Activated naive CD8-positive, alpha-beta T cell (primary cell): ENCODE measurements at regions not wholly inside any gene's neighbourhood (a gene's known extent, or its start where the extent isn't known, plus 50 kb on each side); places are given as distances from the start of the nearest gene placed in this dataset.
"Not testable (repeated sequence)": the region's sequence is repeated elsewhere in the genome, so short reads cannot be mapped to it uniquely, and the experiment has no call there.

Experiments used
- H3K27ac Mint-ChIP-seq: one replicate; pipeline ENCODE4 v1.8.0; 2021; ENCODE audit warnings: mixed read lengths
- H3K27me3 Mint-ChIP-seq: one replicate; pipeline ENCODE4 v1.8.0; 2021; ENCODE audit warnings: mixed read lengths
- H3K36me3 Mint-ChIP-seq: one replicate; pipeline ENCODE4 v1.8.0; 2021; ENCODE audit warnings: mixed read lengths
- H3K4me1 Mint-ChIP-seq: one replicate; pipeline ENCODE4 v1.8.0; 2021; ENCODE audit warnings: low read depth, mixed read lengths
- H3K4me3 Mint-ChIP-seq: one replicate; pipeline ENCODE4 v1.8.0; 2021; ENCODE audit warnings: mild to moderate bottlenecking, mixed read lengths
- H3K9me3 Mint-ChIP-seq: one replicate; pipeline ENCODE4 v1.8.0; 2021; ENCODE audit warnings: low read depth, mixed read lengths

DNA sequence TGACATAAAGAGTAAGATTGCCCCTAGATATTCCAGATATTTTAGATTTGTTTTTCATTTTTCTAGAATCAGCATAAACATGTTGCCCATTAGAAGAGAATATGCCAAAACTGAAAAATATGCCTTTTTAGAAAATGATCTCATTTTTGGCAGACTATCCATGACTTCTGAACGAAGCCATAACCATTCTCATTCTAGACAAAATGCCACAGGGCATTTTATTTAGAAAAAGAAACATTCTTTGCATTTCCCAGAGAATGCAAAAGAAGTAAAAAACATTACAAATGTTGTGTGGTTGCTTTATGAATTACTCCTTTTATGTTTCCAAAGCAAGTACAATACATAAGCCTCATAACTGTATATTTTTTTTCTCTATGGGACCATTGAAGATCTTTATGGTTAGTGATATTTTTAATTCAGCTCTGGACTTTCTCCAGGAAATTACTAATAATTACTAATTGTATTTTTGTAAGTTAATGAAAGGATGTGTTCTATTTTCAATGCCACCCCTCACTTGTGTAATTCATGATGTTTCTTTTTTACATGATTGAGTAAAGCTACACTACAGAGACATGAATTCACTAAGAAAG, 109.6 kb upstream of the SEM1 start:
- Mint-ChIP-seq H3K9me3 (no peaks in the 10 kb centered on the region), H3K4me3 (no peak overlapping the region), H3K36me3 (peaks cover 7% of the 10 kb centered on the region), H3K27ac (no peak overlapping the region), H3K4me1 (peaks cover 2% of the 10 kb centered on the region), H3K27me3 (peaks cover 23% of the 10 kb centered on the region)

DNA sequence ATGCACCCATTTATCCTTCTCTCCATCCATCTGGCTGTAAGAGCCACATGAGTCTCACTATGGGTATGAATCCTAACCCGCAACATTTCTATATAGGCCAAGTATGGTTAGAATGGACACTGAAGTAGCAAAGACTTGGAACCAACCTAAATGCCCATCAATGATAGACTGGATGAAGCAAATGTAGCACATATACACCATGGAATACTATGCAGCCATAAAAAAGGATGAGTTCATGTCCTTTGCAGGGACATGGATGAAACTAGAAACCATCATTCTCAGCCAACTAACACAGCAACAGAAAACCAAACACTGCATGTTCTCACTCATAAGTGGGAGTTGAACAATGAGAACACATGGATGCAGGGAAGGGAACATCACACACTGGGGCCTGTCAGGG, 111.5 kb upstream of the SEM1 start:
- not testable (repeated sequence) for H3K36me3 Mint-ChIP-seq, H3K4me3 Mint-ChIP-seq, H3K4me1 Mint-ChIP-seq, H3K27ac Mint-ChIP-seq, H3K9me3 Mint-ChIP-seq
- H3K27me3 Mint-ChIP-seq, result peaks cover 29% of the 10 kb centered on the region

DNA sequence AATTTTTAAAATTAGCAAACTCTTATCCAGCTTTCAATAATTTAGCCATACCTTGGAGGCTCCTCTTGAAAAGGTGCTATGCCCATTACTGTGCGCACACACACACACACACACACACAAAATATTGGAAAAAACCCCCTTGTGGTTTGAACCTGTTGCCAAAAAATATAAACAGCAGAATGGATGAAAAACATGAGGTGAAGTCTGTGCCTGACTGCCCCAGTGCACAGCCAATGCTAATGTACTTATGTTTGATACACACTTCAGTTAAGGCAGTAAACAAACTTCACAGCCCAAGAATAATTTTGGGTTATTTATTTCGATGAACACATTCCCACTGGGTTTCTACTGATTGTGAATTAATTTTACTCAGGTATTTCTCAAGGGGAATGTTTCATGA, 113.2 kb upstream of the SEM1 start:
- peaks cover 6% of the 10 kb centered on the region for H3K36me3 Mint-ChIP-seq
- no peak overlapping the region for H3K4me3 Mint-ChIP-seq
- H3K4me1 Mint-ChIP-seq, result peaks cover 2% of the 10 kb centered on the region
- no peak overlapping the region for H3K27ac Mint-ChIP-seq
- H3K27me3 Mint-ChIP-seq, result peaks cover 33% of the 10 kb centered on the region
- no peaks in the 10 kb centered on the region for H3K9me3 Mint-ChIP-seq

DNA sequence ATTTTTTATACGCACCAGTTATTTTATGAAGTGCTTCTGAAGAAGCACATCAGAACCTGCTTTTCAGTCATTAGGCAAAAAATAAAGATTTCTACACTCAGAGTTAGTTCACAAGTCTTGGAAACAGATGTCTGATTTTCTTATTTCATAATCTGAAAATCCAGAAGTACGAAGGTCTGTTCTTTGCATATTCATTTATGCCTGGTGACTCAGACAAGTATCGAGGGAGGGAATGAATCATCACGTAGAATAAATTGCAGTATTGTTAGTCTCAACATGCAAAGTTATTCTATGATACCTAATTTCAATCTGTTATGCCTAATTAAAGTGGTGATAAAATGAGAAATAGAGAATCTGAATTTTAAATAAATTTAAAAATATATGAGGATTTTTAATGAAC, 113.6 kb upstream of the SEM1 start:
- Mint-ChIP-seq H3K9me3 (no peaks in the 10 kb centered on the region), H3K27ac (no peak overlapping the region), H3K36me3 (peaks cover 6% of the 10 kb centered on the region), H3K4me1 (peaks cover 2% of the 10 kb centered on the region), H3K4me3 (no peak overlapping the region), H3K27me3 (peaks cover 35% of the 10 kb centered on the region)

DNA sequence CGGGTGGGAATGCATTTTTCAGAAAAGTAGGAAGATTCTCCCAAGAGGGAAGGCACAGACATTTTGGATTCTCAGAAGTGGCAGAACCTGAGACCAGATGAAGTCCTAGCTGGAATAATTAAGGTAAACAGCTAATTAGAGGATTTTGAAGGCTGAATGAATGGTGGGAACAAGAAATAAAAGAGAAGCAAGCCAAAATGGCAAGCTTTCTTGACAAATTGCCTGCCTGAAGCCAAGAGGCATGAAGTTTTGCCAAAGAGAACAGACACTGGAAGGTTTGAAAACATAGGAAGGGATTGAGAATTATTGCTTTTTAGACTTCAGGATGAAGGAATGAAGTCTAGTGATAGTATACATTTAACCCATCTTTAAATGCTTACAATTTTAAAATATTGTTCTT, 115.0 kb upstream of the SEM1 start:
- Mint-ChIP-seq H3K27me3 (peaks cover 37% of the 10 kb centered on the region), H3K9me3 (no peaks in the 10 kb centered on the region), H3K4me1 (peaks cover 2% of the 10 kb centered on the region), H3K27ac (no peak overlapping the region), H3K36me3 (peaks cover 6% of the 10 kb centered on the region), H3K4me3 (no peak overlapping the region)

DNA sequence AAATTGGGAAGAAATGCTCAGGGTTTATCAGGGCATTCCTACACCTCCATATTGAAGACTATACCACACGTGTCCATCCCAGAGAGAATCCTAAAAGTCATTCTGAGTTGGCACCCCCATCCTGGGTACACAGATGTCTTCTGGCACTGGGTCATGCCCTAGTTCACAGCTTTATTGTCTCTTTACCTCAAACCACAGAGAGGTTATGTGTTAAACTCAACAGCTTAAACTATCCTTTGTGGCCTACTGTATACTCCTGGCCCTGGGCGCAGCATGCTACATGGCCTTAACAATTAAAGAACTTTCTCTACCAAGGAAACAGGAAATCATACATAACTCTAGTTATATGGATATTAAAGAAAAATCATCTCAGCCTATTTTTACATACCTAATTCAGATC, 115.6 kb upstream of the SEM1 start:
- Mint-ChIP-seq H3K27ac (no peak overlapping the region), H3K27me3 (peaks cover 36% of the 10 kb centered on the region), H3K9me3 (no peaks in the 10 kb centered on the region), H3K36me3 (peaks cover 6% of the 10 kb centered on the region), H3K4me1 (peaks cover 2% of the 10 kb centered on the region), H3K4me3 (no peak overlapping the region)

DNA sequence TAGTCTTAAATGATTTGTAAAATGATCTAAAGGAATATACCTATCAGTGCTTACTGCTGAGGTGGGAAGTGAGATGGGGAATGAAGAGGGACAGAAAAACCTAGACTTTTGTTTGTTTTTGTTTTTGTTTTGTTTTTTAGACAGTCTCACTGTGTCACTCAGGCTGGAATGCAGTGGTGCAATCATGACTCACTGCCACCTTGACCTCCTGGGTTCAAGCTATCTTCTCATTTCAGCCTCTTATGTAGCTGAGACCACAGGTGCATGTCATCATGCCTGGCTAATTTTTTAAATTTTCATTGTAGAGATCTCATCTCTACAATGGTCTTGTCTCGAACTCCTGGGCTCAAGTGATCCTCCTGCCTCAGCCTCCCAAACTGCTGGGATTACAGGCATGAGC, 116.4 kb upstream of the SEM1 start:
- peaks cover 2% of the 10 kb centered on the region for H3K4me1 Mint-ChIP-seq
- peaks cover 38% of the 10 kb centered on the region for H3K27me3 Mint-ChIP-seq
- H3K36me3 Mint-ChIP-seq, result peaks cover 2% of the 10 kb centered on the region
- H3K4me3 Mint-ChIP-seq, result no peak overlapping the region
- H3K27ac Mint-ChIP-seq, result no peak overlapping the region
- H3K9me3 Mint-ChIP-seq, result no peaks in the 10 kb centered on the region

DNA sequence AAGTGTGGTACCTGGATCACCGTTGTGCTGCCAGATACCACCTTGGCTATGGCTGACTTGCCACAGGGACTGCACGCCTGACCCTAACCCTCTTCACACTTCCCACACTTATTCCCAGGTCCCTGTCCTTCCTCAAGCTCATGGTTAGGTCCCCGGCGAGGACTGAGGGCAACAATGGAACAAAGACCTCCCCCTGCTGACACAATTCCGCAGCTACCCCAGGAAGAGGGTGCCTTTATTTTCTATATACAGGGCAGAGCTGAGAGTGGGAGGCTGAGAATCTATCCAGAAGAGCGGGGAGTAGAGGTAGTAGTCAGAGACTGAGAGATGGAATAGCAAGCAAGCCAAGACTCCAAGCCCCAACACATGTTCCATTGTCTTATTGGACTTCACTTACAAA, 118.1 kb upstream of the SEM1 start:
- H3K4me3 Mint-ChIP-seq, result no peak overlapping the region
- no peak overlapping the region for H3K27ac Mint-ChIP-seq
- peaks cover 37% of the 10 kb centered on the region for H3K27me3 Mint-ChIP-seq
- no peaks in the 10 kb centered on the region for H3K36me3 Mint-ChIP-seq
- H3K9me3 Mint-ChIP-seq, result no peaks in the 10 kb centered on the region
- H3K4me1 Mint-ChIP-seq, result peaks cover 2% of the 10 kb centered on the region

DNA sequence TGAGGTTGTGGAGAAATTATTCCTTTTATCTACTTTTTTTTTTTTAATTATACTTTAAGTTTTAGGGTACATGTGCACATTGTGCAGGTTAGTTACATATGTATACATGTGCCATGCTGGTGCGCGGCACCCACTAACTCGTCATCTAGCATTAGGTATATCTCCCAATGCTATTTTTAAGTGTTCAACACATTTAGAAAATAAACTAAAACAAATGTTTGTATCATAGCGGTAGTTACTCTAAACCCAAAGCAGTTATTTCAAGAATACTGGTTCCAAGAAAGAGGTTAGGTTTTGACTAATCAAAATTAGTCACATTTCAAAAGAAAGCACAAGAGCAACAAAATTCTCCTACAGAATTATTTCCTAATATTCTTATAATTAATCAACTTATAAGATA, 119.5 kb upstream of the SEM1 start:
- H3K36me3 Mint-ChIP-seq, H3K9me3 Mint-ChIP-seq, H3K4me1 Mint-ChIP-seq, H3K27ac Mint-ChIP-seq, H3K4me3 Mint-ChIP-seq: not testable (repeated sequence)
- peaks cover 39% of the 10 kb centered on the region for H3K27me3 Mint-ChIP-seq

DNA sequence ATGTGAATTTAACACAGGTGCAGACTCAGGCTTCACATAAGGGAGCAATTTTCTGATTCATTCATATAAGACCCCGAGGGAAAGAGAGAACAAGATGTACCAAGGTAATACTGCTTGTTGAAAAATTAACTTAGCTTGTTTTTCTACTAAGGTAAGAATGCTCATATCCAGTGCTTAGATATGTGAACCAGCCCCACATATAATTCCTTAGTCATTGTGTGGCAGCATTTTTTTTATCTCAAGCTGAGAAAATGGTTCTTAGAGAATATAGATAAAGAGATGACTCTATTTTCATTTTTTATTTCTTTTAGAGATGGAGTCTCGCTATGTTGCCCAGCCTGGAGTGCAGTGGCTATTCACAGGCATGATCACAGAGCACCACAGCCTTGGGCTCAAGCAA, 121.8 kb upstream of the SEM1 start:
- peaks cover 7% of the 10 kb centered on the region for H3K4me1 Mint-ChIP-seq
- no peaks in the 10 kb centered on the region for H3K36me3 Mint-ChIP-seq
- no peak overlapping the region for H3K27ac Mint-ChIP-seq
- H3K9me3 Mint-ChIP-seq, result no peaks in the 10 kb centered on the region
- H3K4me3 Mint-ChIP-seq, result no peak overlapping the region
- peaks cover 36% of the 10 kb centered on the region for H3K27me3 Mint-ChIP-seq

DNA sequence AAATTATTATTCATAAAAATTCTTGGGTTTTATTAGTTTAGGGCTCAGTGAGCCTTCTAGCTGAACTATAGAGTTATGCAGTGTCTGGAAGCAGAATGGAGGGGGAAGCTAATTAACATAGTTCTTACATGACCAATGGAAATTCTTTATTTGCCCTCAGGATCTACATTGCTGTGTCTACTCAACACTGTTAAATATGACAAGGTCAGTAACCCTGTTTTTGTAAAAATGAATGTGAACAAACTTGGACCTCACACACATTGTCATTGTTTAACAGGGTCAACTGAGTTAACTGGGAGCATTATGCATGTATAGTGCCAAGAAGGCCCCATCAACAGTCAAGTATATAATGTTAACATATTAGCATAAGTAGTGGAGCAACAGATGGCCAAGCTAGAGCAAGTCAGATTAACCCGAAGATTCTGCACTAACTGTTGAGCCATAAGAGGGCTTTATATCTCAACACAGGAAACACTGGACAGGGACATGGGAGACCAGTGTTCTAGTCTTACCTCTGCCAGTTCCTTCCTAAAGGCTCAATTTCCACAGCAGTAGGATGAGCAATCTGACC, 122.5 kb upstream of the SEM1 start:
- Mint-ChIP-seq H3K4me3 (no peak overlapping the region), H3K27me3 (peaks cover 35% of the 10 kb centered on the region), H3K27ac (no peak overlapping the region), H3K4me1 (peaks cover 13% of the 10 kb centered on the region), H3K9me3 (no peaks in the 10 kb centered on the region), H3K36me3 (no peaks in the 10 kb centered on the region)

DNA sequence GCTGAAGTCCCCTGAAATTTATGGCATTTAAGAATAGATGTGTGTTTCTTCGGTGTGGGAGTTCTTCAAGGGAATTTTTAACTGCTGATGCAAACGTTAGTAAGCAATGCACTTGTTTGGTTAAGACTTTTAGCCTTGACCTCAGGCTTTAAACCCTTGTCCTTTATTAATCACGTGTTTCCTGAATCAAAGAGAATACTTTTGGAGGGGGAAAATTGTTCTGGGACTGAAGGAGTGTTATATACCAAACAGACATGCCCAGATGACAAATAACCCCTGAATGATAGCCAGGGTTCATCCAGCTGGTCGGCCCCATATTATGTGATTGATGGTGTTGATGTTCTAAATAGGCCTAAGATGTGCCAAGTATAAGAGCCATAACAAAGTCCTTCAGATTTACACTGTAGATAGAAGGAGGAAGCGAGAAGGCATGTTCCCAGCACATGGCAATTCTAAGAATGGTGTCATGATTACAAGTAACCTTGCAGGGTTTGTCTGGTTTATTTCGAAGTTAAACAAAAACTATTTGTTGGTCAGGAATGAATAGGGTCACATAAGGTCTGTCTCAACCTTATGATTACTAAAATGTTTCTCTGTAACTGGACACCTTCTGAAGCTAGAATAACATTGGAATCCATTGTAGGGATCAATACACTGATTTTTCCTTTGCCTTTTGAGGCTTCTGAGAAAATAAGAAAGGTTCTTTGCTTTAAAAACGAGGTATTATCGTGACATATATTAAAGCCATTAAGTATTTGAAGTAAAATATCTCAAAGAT, 124.2 kb upstream of the SEM1 start:
- H3K27me3 Mint-ChIP-seq, result peaks cover 30% of the 10 kb centered on the region
- H3K9me3 Mint-ChIP-seq, result no peaks in the 10 kb centered on the region
- H3K27ac Mint-ChIP-seq, result no peak overlapping the region
- H3K36me3 Mint-ChIP-seq, result no peaks in the 10 kb centered on the region
- no peak overlapping the region for H3K4me3 Mint-ChIP-seq
- peaks cover 30% of the 10 kb centered on the region for H3K4me1 Mint-ChIP-seq

DNA sequence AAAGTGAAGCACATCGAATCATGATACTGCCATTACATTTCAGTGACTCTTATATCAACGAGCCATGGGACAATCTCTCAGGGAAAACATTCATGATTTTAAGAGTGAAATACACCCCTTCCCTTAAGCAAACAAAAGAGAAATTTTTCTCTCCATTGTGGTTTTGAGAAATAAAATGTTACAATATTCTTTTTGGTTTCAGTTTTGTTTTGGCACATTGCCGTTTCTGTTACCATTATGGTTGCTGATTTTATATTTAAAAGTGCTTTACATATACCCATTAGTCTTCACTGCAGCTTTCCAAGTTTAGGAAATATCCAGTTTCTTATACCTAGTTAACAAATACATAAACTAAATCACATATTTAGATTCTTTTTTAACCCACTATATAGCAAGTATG, 126.8 kb upstream of the SEM1 start:
- Mint-ChIP-seq H3K9me3 (no peaks in the 10 kb centered on the region), H3K4me1 (peaks cover 40% of the 10 kb centered on the region), H3K4me3 (peak overlapping the region; percentile 75), H3K27ac (no peak overlapping the region), H3K36me3 (no peaks in the 10 kb centered on the region), H3K27me3 (peaks cover 38% of the 10 kb centered on the region)

DNA sequence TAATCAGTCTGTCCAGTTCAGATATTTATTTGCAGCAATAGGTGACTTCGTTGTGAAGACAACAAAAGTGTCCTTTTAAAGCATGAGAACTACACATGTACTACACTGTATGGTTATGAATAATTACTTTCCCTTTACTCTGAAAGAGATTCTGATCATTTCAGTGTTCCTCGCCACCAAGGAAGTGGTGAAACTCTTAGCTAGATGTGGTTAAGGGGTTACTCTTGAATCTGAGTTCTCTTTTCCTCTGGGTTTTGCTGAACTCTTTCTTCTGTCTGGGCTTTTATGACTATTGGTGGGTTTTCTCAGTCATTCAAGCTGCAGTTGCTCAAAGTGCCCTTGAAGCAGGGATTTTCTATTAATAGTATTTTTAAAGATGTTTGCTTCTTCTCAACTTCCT, 127.9 kb upstream of the SEM1 start:
- H3K4me1 Mint-ChIP-seq, result peaks cover 40% of the 10 kb centered on the region
- H3K9me3 Mint-ChIP-seq, result no peaks in the 10 kb centered on the region
- peaks cover 42% of the 10 kb centered on the region for H3K27me3 Mint-ChIP-seq
- H3K36me3 Mint-ChIP-seq, result no peaks in the 10 kb centered on the region
- peak overlapping the region; percentile 75 for H3K4me3 Mint-ChIP-seq
- peak overlapping the region; percentile 69 for H3K27ac Mint-ChIP-seq

DNA sequence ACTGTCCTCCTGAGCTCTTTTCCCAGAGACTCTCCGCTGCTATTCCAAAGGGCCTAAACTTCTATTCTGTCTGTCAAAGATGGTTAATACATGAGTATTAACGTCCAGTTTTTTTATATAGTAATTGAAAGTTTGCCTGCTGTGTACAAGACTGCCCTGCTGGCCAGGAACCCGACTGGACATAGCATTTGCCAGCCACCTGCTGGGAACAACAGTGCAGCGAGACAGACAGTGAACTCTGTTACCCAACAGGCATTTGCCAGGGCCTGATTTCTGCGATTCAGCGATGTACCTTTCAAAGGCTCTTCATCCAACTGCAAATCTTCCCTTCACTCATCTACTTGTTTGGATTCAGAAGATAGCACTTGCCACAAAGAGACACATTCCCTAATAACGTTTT, 128.8 kb upstream of the SEM1 start:
- no peaks in the 10 kb centered on the region for H3K36me3 Mint-ChIP-seq
- H3K27me3 Mint-ChIP-seq, result peaks cover 50% of the 10 kb centered on the region
- H3K4me3 Mint-ChIP-seq, result peak overlapping the region; percentile 58
- no peak overlapping the region for H3K27ac Mint-ChIP-seq
- no peaks in the 10 kb centered on the region for H3K9me3 Mint-ChIP-seq
- peaks cover 40% of the 10 kb centered on the region for H3K4me1 Mint-ChIP-seq

DNA sequence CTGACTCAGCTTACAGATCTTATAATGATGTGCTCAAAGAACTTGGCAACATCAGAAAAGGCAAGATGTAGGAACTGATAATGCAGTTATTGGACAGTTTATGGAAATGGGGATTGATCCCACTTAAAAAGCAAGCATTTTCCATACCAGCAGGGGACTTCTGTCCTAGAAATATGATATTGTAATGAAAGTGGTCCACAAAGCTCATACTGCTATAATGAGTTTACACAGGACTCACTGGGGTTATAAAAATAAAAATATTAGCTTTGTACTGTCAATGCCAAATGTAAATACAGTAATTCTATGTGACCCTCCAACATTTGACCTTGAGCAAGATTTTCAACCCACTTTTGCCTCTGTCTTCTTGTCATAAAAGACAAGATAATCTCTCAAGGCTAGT, 145.5 kb upstream of the SEM1 start:
- no peaks in the 10 kb centered on the region for H3K9me3 Mint-ChIP-seq
- H3K4me3 Mint-ChIP-seq, result no peak overlapping the region
- no peaks in the 10 kb centered on the region for H3K4me1 Mint-ChIP-seq
- no peak overlapping the region for H3K27ac Mint-ChIP-seq
- H3K27me3 Mint-ChIP-seq, result peaks cover 18% of the 10 kb centered on the region
- H3K36me3 Mint-ChIP-seq, result no peaks in the 10 kb centered on the region
